HL-60 (cell line): ENCODE measurements at regions not wholly inside any gene's neighbourhood (a gene's known extent, or its start where the extent isn't known, plus 50 kb on each side); places are given as distances from the start of the nearest gene placed in this dataset.

Experiments used
- DNase-seq, 2 experiments: peaks; one replicate each; pipeline ENCODE4 v3.0.0-alpha.2; 2010 to 2020; ENCODE audit warnings: low read depth in 1 of 2, low spot score in 1 of 2
- H3K27ac ChIP-seq: fragments of 250-450 bp; sonication (Bioruptor Pico); replicated peaks from 2 replicates; pipeline ENCODE4 v1.5.1; 2020; ENCODE audit warnings: mild to moderate bottlenecking, moderate library complexity
- H3K27me3 ChIP-seq: fragments of 250-450 bp; sonication (Bioruptor Pico); 2 replicates; pipeline ENCODE4 v1.5.1; 2021; ENCODE audit warnings: mild to moderate bottlenecking, moderate library complexity; ENCODE audit not compliant: insufficient read depth, poor library complexity, severe bottlenecking
- H3K4me3 ChIP-seq: replicated peaks from 2 replicates; pipeline ENCODE4 v1.5.1; 2011; ENCODE audit warnings: mild to moderate bottlenecking, control low read depth, low read length; ENCODE audit not compliant: insufficient read depth
- GABPA ChIP-seq: IDR thresholded peaks from 2 replicates; pipeline ENCODE4 v1.6.1; 2012; ENCODE audit warnings: low read depth
- POLR2AphosphoS5 ChIP-seq: IDR thresholded peaks from 2 replicates; pipeline ENCODE4 v1.6.1; 2012; ENCODE audit warnings: low read depth
- SPI1 ChIP-seq: IDR thresholded peaks from 2 replicates; pipeline ENCODE4 v1.6.1; 2012; ENCODE audit warnings: low read depth, mild to moderate bottlenecking, borderline replicate concordance
- TF ChIP-seq, protein P1 (sequence below): IDR thresholded peaks from one replicate; pipeline ENCODE4 v1.5.1; 2011; ENCODE audit warnings: low read length, control low read depth, inconsistent platforms; ENCODE audit not compliant: insufficient read depth
- TF ChIP-seq, protein P2 (sequence below): IDR thresholded peaks from 2 replicates; pipeline ENCODE4 v1.6.1; 2012; ENCODE audit warnings: low read depth; ENCODE audit not compliant: insufficient replicate concordance

DNA sequence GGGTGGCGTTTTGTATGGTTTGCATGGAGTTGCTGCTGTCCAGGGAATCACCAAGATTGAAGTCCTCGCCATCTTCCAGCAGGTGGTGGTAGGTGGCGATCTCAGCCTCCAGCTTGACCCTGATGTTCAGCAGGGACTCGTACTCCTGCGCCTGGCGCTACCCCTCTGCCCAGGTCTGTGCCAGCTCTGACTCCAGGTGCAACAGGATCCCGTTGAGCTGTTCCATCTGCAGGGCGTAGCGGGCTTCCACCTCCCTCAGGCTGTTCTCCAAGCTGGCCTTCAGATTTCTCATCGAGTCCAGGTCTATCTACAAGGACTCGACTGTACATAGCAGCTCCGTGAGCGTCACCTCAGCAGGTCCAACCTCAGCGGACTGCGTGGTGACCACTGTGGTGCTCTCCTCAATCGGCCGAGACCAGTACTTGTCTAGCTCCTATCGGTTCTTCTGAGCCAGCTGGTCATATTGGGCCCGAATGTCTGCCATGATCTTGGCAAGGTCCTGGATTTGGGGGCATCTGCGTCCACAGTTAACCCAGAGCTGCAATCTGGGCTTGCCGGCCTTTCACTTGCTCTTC is 1584.8 kb upstream of the ACO1 start:
- no peak for TF ChIP-seq SPI1
- DNase-seq = no peak

DNA sequence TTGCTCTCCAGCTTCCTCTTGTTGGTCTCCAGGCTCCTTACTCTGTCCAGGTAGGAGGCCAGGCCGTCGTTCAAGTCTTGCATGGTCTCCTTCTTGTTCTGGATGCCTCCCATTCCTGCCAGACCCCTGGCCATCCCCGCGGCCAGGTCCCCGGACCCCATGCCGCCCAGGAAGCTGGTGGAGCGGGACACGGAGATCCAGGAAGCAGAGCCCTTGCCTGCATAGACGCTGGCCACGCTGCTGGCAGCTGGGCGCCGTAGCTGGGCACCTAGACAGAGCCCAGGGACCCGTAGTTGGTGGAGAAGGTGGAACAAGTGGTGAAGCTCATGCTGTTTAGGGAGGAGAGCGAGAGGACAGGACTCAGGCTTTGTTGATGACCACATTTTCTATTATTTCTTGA is 1584.0 kb upstream of the ACO1 start:
- Histone ChIP-seq H3K27ac (no peak overlapping the region), H3K4me3 (no peak overlapping the region), H3K27me3 (no peaks in the 10 kb centered on the region)
- TF ChIP-seq, protein P1, sequence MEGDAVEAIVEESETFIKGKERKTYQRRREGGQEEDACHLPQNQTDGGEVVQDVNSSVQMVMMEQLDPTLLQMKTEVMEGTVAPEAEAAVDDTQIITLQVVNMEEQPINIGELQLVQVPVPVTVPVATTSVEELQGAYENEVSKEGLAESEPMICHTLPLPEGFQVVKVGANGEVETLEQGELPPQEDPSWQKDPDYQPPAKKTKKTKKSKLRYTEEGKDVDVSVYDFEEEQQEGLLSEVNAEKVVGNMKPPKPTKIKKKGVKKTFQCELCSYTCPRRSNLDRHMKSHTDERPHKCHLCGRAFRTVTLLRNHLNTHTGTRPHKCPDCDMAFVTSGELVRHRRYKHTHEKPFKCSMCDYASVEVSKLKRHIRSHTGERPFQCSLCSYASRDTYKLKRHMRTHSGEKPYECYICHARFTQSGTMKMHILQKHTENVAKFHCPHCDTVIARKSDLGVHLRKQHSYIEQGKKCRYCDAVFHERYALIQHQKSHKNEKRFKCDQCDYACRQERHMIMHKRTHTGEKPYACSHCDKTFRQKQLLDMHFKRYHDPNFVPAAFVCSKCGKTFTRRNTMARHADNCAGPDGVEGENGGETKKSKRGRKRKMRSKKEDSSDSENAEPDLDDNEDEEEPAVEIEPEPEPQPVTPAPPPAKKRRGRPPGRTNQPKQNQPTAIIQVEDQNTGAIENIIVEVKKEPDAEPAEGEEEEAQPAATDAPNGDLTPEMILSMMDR = no peak
- TF ChIP-seq SPI1 = no peak
- no peak for DNase-seq

More for the DNA sequence above, 1584.8 kb upstream of the ACO1 start:
- Histone ChIP-seq H3K27ac (no peak overlapping the region), H3K27me3 (no peaks in the 10 kb centered on the region), H3K4me3 (no peak overlapping the region)

DNA sequence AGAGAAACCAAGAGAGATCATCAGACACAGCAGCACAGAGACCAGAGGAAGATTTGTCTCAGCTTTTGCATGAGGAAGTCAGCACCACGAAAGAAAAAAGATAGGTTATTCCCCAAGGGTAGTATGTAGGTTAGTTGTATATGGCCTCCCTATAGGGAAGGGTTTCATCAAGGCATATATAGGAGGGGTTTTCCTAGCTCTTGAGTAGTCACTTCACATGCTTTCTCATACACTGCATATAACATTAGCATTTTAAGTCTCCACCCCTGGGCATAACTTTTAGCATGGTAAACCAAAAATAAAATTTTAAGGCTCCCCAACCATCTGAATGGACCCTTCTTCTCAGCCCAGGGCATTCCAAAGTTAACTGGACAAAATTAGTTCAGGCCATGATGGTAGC is 1571.6 kb upstream of the ACO1 start:
- H3K4me3 ChIP-seq = no peak overlapping the region
- TF ChIP-seq, protein P1 = no peak
- TF ChIP-seq, protein P2, sequence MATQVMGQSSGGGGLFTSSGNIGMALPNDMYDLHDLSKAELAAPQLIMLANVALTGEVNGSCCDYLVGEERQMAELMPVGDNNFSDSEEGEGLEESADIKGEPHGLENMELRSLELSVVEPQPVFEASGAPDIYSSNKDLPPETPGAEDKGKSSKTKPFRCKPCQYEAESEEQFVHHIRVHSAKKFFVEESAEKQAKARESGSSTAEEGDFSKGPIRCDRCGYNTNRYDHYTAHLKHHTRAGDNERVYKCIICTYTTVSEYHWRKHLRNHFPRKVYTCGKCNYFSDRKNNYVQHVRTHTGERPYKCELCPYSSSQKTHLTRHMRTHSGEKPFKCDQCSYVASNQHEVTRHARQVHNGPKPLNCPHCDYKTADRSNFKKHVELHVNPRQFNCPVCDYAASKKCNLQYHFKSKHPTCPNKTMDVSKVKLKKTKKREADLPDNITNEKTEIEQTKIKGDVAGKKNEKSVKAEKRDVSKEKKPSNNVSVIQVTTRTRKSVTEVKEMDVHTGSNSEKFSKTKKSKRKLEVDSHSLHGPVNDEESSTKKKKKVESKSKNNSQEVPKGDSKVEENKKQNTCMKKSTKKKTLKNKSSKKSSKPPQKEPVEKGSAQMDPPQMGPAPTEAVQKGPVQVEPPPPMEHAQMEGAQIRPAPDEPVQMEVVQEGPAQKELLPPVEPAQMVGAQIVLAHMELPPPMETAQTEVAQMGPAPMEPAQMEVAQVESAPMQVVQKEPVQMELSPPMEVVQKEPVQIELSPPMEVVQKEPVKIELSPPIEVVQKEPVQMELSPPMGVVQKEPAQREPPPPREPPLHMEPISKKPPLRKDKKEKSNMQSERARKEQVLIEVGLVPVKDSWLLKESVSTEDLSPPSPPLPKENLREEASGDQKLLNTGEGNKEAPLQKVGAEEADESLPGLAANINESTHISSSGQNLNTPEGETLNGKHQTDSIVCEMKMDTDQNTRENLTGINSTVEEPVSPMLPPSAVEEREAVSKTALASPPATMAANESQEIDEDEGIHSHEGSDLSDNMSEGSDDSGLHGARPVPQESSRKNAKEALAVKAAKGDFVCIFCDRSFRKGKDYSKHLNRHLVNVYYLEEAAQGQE = no peak
- no peak for TF ChIP-seq GABPA
- TF ChIP-seq SPI1 = no peak
- TF ChIP-seq POLR2AphosphoS5 = no peak
- no peak for DNase-seq
- H3K27ac ChIP-seq = no peak overlapping the region
- no peaks in the 10 kb centered on the region for H3K27me3 ChIP-seq

DNA sequence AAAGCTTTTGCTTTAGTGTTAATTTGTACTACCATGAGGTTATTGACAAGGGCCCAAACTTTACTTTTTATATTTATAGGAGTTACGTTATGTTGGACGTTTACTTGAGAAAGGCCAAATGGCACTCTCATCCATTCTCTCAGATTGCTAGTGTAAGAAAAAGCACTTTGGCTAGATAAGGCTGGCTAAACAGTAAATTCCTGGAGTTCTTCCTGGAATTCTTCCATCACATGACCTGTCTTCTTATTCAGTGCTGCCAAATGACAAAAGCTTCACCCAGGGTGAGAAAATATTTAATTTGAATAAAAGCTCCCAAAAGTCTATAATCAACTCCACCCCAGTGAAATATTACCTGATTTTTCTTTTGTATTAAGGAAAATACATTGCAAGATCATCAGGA is 1568.9 kb upstream of the ACO1 start:
- Histone ChIP-seq H3K27ac (no peak overlapping the region), H3K4me3 (no peak overlapping the region), H3K27me3 (no peaks in the 10 kb centered on the region)
- DNase-seq = no peak
- TF ChIP-seq, protein P1 = no peak
- no peak for TF ChIP-seq GABPA
- no peak for TF ChIP-seq SPI1
- TF ChIP-seq, protein P2 = no peak
- TF ChIP-seq POLR2AphosphoS5 = no peak
